ENCODE measurements at regions not wholly inside any gene's neighbourhood (a gene's known extent, or its start where the extent isn't known, plus 50 kb on each side); places are given as distances from the start of the nearest gene placed in this dataset.

DNA sequence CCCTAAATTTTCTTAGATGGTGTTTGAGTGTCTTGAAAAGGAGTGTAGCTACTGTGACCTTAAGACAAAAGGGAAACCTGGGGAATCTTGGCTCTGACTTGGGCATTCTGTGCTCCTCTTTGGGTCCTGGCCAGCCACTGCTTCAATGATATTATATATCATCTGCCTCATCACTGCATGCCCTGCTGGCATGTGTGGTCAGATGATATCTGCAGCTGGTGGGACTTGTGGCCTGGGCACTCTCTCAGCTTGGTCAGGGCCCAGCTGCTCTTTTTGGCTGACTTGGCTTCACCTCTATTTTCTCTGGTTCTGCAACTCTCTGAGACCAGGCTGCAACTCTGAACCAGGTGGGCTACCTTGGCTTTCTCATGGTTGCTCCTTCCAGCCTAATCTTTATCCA, 446.1 kb upstream of the RARB start:
- no peak for DNase-seq
- Histone ChIP-seq H3K27me3 (replicated peaks in 2 of 5; ENCODE audit: control insufficient read depth in 4 of 5, insufficient read depth in 5 of 5, low read length in 4 of 5) (no peaks in the 10 kb centered on the region), H3K36me3 (ENCODE audit: control insufficient read depth in 4 of 4, insufficient read depth in 4 of 4, low read length in 3 of 4) (no peaks in the 10 kb centered on the region), H3K4me3 (ENCODE audit: control insufficient read depth in 1 of 7, extremely low read depth in 1 of 7, insufficient read depth in 4 of 7, low read depth in 2 of 7, low read length in 6 of 7) (no peak overlapping the region), H3K9me3 (ENCODE audit: control extremely low read depth in 1 of 5, control insufficient read depth in 4 of 5, insufficient read depth in 2 of 5, low read depth in 1 of 5, low read length in 4 of 5) (peaks cover 0 to 1% (median 0%) of the 10 kb centered on the region in 5 experiments), H3K27ac (ENCODE audit: insufficient read depth in 1 of 2, low read depth in 1 of 2, low read length in 2 of 2, poor library complexity in 1 of 2, severe bottlenecking in 2 of 2) (no peak overlapping the region), H3K4me1 (ENCODE audit: control extremely low read depth in 1 of 4, control insufficient read depth in 4 of 4, insufficient read depth in 4 of 4, low read length in 3 of 4) (no peaks in the 10 kb centered on the region)
- ChIA-PET POLR2A (no interaction called here), CTCF (interaction anchor here (1.2 kb wide), 1 partner anchor 52 kb away, joined by 4 read pairs; no protein-coding TSS in a partner anchor)

DNA sequence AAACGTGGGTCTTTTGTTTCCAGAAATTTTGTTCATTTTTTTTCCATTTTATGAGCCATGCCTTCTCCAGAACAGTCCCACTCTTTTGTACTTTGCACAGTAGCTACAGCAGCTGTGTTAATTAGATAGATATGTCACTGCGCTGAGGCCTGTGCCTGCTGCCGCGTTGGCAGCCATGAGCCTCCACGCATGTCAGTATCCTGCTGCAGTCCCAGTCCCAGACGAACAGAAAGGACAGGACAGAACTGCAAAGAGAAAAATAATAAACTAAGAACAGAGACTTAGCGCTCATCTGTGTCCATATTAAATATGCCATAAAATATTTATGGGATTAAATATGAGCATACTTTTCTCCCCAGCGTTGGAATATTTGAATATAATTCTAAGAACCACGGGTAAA, 442.4 kb upstream of the RARB start:
- no peak overlapping the region for H3K27ac ChIP-seq (ENCODE audit: insufficient read depth in 1 of 2, low read depth in 1 of 2, low read length in 2 of 2, poor library complexity in 1 of 2, severe bottlenecking in 2 of 2)
- H3K27me3 ChIP-seq (replicated peaks in 2 of 5; ENCODE audit: control insufficient read depth in 4 of 5, insufficient read depth in 5 of 5, low read length in 4 of 5) = no peaks in the 10 kb centered on the region
- DNase-seq = no peak
- H3K9me3 ChIP-seq (ENCODE audit: control extremely low read depth in 1 of 5, control insufficient read depth in 4 of 5, insufficient read depth in 2 of 5, low read depth in 1 of 5, low read length in 4 of 5) = no peaks in the 10 kb centered on the region
- ChIA-PET CTCF (no interaction called here), POLR2A (no interaction called here)
- H3K36me3 ChIP-seq (ENCODE audit: control insufficient read depth in 4 of 4, insufficient read depth in 4 of 4, low read length in 3 of 4) = no peaks in the 10 kb centered on the region
- no peak overlapping the region for H3K4me3 ChIP-seq (ENCODE audit: control insufficient read depth in 1 of 7, extremely low read depth in 1 of 7, insufficient read depth in 4 of 7, low read depth in 2 of 7, low read length in 6 of 7)
- WGBS (ENCODE audit: insufficient coverage) = 78% methylated on average over 2 of the region's 9 CpGs
- H3K4me1 ChIP-seq (ENCODE audit: control extremely low read depth in 1 of 4, control insufficient read depth in 4 of 4, insufficient read depth in 4 of 4, low read length in 3 of 4) = no peaks in the 10 kb centered on the region

DNA sequence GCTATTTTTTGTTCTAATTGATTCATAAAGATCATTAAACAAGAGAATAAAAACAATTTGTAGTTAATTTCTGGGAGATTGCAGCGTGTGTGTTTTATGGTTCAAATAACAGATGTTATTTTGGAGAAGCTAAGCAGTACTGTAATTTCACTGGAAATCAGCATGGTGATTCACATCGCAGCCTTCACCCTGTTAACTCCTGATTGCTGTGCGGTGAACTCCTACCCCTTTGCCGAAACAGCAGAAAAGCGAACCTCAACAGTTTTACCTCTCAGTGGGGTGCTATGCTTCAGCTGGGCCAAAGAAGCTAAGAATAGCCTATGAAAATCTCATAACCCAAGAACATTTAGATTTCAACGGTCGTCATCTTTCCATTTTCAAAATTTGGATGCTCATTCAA, 441.5 kb upstream of the RARB start:
- no peaks in the 10 kb centered on the region for H3K4me1 ChIP-seq (ENCODE audit: control extremely low read depth in 1 of 4, control insufficient read depth in 4 of 4, insufficient read depth in 4 of 4, low read length in 3 of 4)
- H3K36me3 ChIP-seq (ENCODE audit: control insufficient read depth in 4 of 4, insufficient read depth in 4 of 4, low read length in 3 of 4) = no peaks in the 10 kb centered on the region
- POLR2A ChIA-PET = no interaction called here
- H3K4me3 ChIP-seq (ENCODE audit: control insufficient read depth in 1 of 7, extremely low read depth in 1 of 7, insufficient read depth in 4 of 7, low read depth in 2 of 7, low read length in 6 of 7) = no peak overlapping the region
- H3K27ac ChIP-seq (ENCODE audit: insufficient read depth in 1 of 2, low read depth in 1 of 2, low read length in 2 of 2, poor library complexity in 1 of 2, severe bottlenecking in 2 of 2) = no peak overlapping the region
- no peak for DNase-seq
- H3K27me3 ChIP-seq (replicated peaks in 2 of 5; ENCODE audit: control insufficient read depth in 4 of 5, insufficient read depth in 5 of 5, low read length in 4 of 5) = no peaks in the 10 kb centered on the region
- CTCF ChIA-PET = no interaction called here
- H3K9me3 ChIP-seq (ENCODE audit: control extremely low read depth in 1 of 5, control insufficient read depth in 4 of 5, insufficient read depth in 2 of 5, low read depth in 1 of 5, low read length in 4 of 5) = no peaks in the 10 kb centered on the region
- 94% methylated on average over 3 of the region's 7 CpGs for WGBS (ENCODE audit: insufficient coverage)

DNA sequence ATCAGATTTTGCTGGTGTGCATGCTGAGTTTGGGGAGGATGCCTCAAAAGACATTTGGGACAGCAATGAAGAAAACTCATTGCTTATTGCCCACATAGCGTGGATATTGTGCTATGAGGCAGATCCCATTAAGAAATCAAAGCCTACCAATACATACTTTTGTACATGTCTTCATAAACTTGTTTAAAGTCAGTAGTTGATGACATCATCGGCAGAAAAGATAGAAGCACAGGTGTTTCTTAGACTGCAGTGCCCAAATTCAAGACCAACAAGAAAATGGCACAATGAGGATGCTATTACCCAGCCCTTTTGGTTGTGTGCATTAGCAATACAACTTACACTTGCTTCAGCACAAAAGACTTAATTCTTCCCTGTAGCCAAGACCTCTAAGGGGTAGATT, 428.7 kb upstream of the RARB start:
- no peaks in the 10 kb centered on the region for H3K27me3 ChIP-seq (replicated peaks in 2 of 5; ENCODE audit: control insufficient read depth in 4 of 5, insufficient read depth in 5 of 5, low read length in 4 of 5)
- no peaks in the 10 kb centered on the region for H3K4me1 ChIP-seq (ENCODE audit: control extremely low read depth in 1 of 4, control insufficient read depth in 4 of 4, insufficient read depth in 4 of 4, low read length in 3 of 4)
- ChIA-PET CTCF (no interaction called here), POLR2A (no interaction called here)
- no peaks in the 10 kb centered on the region for H3K36me3 ChIP-seq (ENCODE audit: control insufficient read depth in 4 of 4, insufficient read depth in 4 of 4, low read length in 3 of 4)
- no peak overlapping the region for H3K27ac ChIP-seq (ENCODE audit: insufficient read depth in 1 of 2, low read depth in 1 of 2, low read length in 2 of 2, poor library complexity in 1 of 2, severe bottlenecking in 2 of 2)
- DNase-seq = no peak
- H3K4me3 ChIP-seq (ENCODE audit: control insufficient read depth in 1 of 7, extremely low read depth in 1 of 7, insufficient read depth in 4 of 7, low read depth in 2 of 7, low read length in 6 of 7) = no peak overlapping the region
- H3K9me3 ChIP-seq (ENCODE audit: control extremely low read depth in 1 of 5, control insufficient read depth in 4 of 5, insufficient read depth in 2 of 5, low read depth in 1 of 5, low read length in 4 of 5) = no peaks in the 10 kb centered on the region
- 88% methylated on average over 1 of the region's 2 CpGs for WGBS (ENCODE audit: insufficient coverage)

- Histone ChIP-seq H3K36me3 (ENCODE audit: control insufficient read depth in 4 of 4, insufficient read depth in 4 of 4, low read length in 3 of 4) (no peaks in the 10 kb centered on the region), H3K4me1 (ENCODE audit: control extremely low read depth in 1 of 4, control insufficient read depth in 4 of 4, insufficient read depth in 4 of 4, low read length in 3 of 4) (no peaks in the 10 kb centered on the region), H3K4me3 (ENCODE audit: control insufficient read depth in 1 of 7, extremely low read depth in 1 of 7, insufficient read depth in 4 of 7, low read depth in 2 of 7, low read length in 6 of 7) (no peak overlapping the region), H3K9me3 (ENCODE audit: control extremely low read depth in 1 of 5, control insufficient read depth in 4 of 5, insufficient read depth in 2 of 5, low read depth in 1 of 5, low read length in 4 of 5) (no peaks in the 10 kb centered on the region), H3K27ac (ENCODE audit: insufficient read depth in 1 of 2, low read depth in 1 of 2, low read length in 2 of 2, poor library complexity in 1 of 2, severe bottlenecking in 2 of 2) (no peak overlapping the region), H3K27me3 (replicated peaks in 2 of 5; ENCODE audit: control insufficient read depth in 4 of 5, insufficient read depth in 5 of 5, low read length in 4 of 5) (no peaks in the 10 kb centered on the region)
- CTCF ChIA-PET = no interaction called here
- POLR2A ChIA-PET = no interaction called here
- DNase-seq = no peak
- WGBS (ENCODE audit: insufficient coverage) = 100% methylated on average over 1 of the region's 1 CpG
Observed at GRCh38 chr3:25000971-25001591, 427.0 kb upstream of the RARB start.

DNA sequence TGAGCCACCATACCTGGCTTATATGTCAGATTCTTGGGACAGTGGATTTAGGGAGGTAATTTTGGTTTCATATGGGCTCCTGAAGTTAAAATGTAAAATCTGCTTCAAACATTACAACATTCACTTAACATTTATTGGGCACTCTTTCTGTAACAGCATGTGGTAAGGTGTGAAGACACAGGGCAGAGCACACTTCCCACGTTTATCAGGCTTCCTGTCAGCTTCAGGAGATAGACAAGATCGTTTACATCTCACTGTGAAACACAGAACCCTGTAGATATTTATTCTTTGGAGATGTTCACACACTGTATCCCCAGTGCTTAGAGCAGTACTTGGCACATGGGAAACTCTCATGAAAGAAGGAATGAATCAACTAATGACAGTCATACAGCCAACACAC, 426.0 kb upstream of the RARB start:
- DNase-seq = no peak
- H3K27ac ChIP-seq (ENCODE audit: insufficient read depth in 1 of 2, low read depth in 1 of 2, low read length in 2 of 2, poor library complexity in 1 of 2, severe bottlenecking in 2 of 2) = no peak overlapping the region
- H3K9me3 ChIP-seq (ENCODE audit: control extremely low read depth in 1 of 5, control insufficient read depth in 4 of 5, insufficient read depth in 2 of 5, low read depth in 1 of 5, low read length in 4 of 5) = no peaks in the 10 kb centered on the region
- no CpG with 5 or more reads among the region's 2 CpGs for WGBS (ENCODE audit: insufficient coverage)
- no peaks in the 10 kb centered on the region for H3K36me3 ChIP-seq (ENCODE audit: control insufficient read depth in 4 of 4, insufficient read depth in 4 of 4, low read length in 3 of 4)
- POLR2A ChIA-PET = no interaction called here
- no peak overlapping the region for H3K4me3 ChIP-seq (ENCODE audit: control insufficient read depth in 1 of 7, extremely low read depth in 1 of 7, insufficient read depth in 4 of 7, low read depth in 2 of 7, low read length in 6 of 7)
- no peaks in the 10 kb centered on the region for H3K4me1 ChIP-seq (ENCODE audit: control extremely low read depth in 1 of 4, control insufficient read depth in 4 of 4, insufficient read depth in 4 of 4, low read length in 3 of 4)
- H3K27me3 ChIP-seq (replicated peaks in 2 of 5; ENCODE audit: control insufficient read depth in 4 of 5, insufficient read depth in 5 of 5, low read length in 4 of 5) = no peaks in the 10 kb centered on the region
- CTCF ChIA-PET = no interaction called here

GRCh38 chr3:25007974-25008658, 419.9 kb upstream of the RARB start:
- CTCF ChIA-PET = no interaction called here
- POLR2A ChIA-PET = no interaction called here
- Histone ChIP-seq H3K4me3 (ENCODE audit: control insufficient read depth in 1 of 7, extremely low read depth in 1 of 7, insufficient read depth in 4 of 7, low read depth in 2 of 7, low read length in 6 of 7) (no peak overlapping the region), H3K9me3 (ENCODE audit: control extremely low read depth in 1 of 5, control insufficient read depth in 4 of 5, insufficient read depth in 2 of 5, low read depth in 1 of 5, low read length in 4 of 5) (no peaks in the 10 kb centered on the region), H3K27ac (ENCODE audit: insufficient read depth in 1 of 2, low read depth in 1 of 2, low read length in 2 of 2, poor library complexity in 1 of 2, severe bottlenecking in 2 of 2) (no peak overlapping the region), H3K4me1 (ENCODE audit: control extremely low read depth in 1 of 4, control insufficient read depth in 4 of 4, insufficient read depth in 4 of 4, low read length in 3 of 4) (no peaks in the 10 kb centered on the region), H3K36me3 (ENCODE audit: control insufficient read depth in 4 of 4, insufficient read depth in 4 of 4, low read length in 3 of 4) (no peaks in the 10 kb centered on the region), H3K27me3 (replicated peaks in 2 of 5; ENCODE audit: control insufficient read depth in 4 of 5, insufficient read depth in 5 of 5, low read length in 4 of 5) (no peaks in the 10 kb centered on the region)
- 33% methylated on average over 1 of the region's 2 CpGs for WGBS (ENCODE audit: insufficient coverage)
- no peak for DNase-seq
